NT2/D1 (cell line): ENCODE measurements at regions not wholly inside any gene's neighbourhood (a gene's known extent, or its start where the extent isn't known, plus 50 kb on each side); places are given as distances from the start of the nearest gene placed in this dataset.

Source experiments
- SUZ12 ChIP-seq: IDR thresholded peaks from 2 replicates; pipeline ENCODE4 v1.6.1; 2011; ENCODE audit not compliant: insufficient read length, insufficient read depth; ENCODE audit errors: extremely low read depth
- YY1 ChIP-seq: IDR thresholded peaks from 2 replicates; pipeline ENCODE4 v1.6.1; 2011; ENCODE audit not compliant: insufficient read length, insufficient read depth
- ZNF274 ChIP-seq: IDR thresholded peaks from 2 replicates; pipeline ENCODE4 v1.6.1; 2011; ENCODE audit warnings: mild to moderate bottlenecking, low read depth, low read length

DNA sequence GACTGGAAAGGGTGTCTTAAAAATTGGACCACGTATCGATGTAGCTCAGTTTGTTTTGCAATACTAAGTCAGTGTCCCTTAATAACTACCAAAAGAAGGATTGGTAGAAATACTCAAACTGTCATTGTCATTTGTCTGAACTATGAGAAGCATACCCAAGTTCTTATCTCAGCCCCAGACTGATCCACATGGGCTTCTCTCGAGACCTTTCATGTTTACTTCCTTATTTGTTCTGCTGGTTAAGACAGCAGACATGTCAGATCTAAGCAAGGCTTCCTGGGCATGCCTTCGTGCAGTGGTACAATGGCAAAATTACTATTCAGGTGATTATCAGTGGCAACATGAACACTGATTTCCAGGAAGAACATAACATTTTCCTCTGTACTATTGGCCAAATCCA lies 211.1 kb upstream of the PHACTR1 start:
- no peak for TF ChIP-seq ZNF274
- TF ChIP-seq SUZ12, result no peak
- no peak for TF ChIP-seq YY1
